HFF-Myc (cell line): ENCODE measurements at regions not wholly inside any gene's neighbourhood (a gene's known extent, or its start where the extent isn't known, plus 50 kb on each side); places are given as distances from the start of the nearest gene placed in this dataset.

Source experiments
- DNase-seq: peaks from one replicate; pipeline ENCODE4 v3.0.0-alpha.2; 2011; ENCODE audit warnings: low read depth; ENCODE audit errors: extremely low read depth
- H3K4me3 ChIP-seq: replicated peaks from 2 replicates; pipeline ENCODE4 v1.5.1; 2011; ENCODE audit warnings: low read depth, mild to moderate bottlenecking, control low read depth, low read length
- CTCF ChIP-seq: IDR thresholded peaks from 2 replicates; pipeline ENCODE4 v1.5.1; 2012; ENCODE audit warnings: mild to moderate bottlenecking, low read depth, low read length, control low read depth; ENCODE audit errors: missing control alignments

GRCh38 chr10:83222832-83223742, 916.2 kb upstream of the GHITM start:
- no peak overlapping the region for H3K4me3 ChIP-seq
- TF ChIP-seq CTCF: no peak
- DNase-seq: no peak

GRCh38 chr10:83225781-83226180, 913.5 kb upstream of the GHITM start:
- DNase-seq: no peak
- H3K4me3 ChIP-seq: no peak overlapping the region
- TF ChIP-seq CTCF: no peak

GRCh38 chr10:83229991-83230390, 909.3 kb upstream of the GHITM start:
- H3K4me3 ChIP-seq: no peak overlapping the region
- no peak for TF ChIP-seq CTCF
- DNase-seq: no peak

GRCh38 chr10:83233691-83234090, 905.6 kb upstream of the GHITM start:
- TF ChIP-seq CTCF: no peak
- H3K4me3 ChIP-seq: no peak overlapping the region
- DNase-seq: no peak

GRCh38 chr10:83248106-83248631, 891.1 kb upstream of the GHITM start:
- TF ChIP-seq CTCF: no peak
- no peak for DNase-seq
- no peak overlapping the region for H3K4me3 ChIP-seq

- no peak for DNase-seq
- no peak for TF ChIP-seq CTCF
Observed at GRCh38 chr10:83250396-83250795, 888.9 kb upstream of the GHITM start.

GRCh38 chr10:83252169-83252568, 887.1 kb upstream of the GHITM start:
- no peak for TF ChIP-seq CTCF
- no peak for DNase-seq
- no peak overlapping the region for H3K4me3 ChIP-seq

More at GRCh38 chr10:83250396-83250795, 888.9 kb upstream of the GHITM start:
- no peak overlapping the region for H3K4me3 ChIP-seq
